ENCODE measurements at regions not wholly inside any gene's neighbourhood (a gene's known extent, or its start where the extent isn't known, plus 50 kb on each side); places are given as distances from the start of the nearest gene placed in this dataset.

DNA sequence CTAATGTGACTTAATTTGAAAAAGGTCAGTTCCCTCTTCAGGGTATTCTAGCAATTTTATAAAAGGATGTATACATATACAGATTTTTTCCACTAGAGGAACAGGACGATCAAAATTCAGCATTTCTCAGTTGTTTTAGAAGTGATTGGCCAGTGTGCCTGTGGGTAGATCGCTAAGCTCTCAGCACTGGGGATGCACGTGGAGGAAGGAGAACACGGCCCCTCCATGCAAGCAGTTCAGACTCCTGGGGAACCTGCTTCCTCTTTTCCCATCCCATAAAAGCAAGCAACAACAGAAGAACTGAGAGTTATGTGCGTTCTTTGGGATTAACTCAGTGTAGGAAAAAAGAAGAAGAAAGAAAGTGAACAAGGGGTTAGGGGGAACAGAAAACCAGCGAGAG, 328.8 kb downstream of the FOXO1 start:
- Histone ChIP-seq H3F3A (ENCODE audit: insufficient read depth) (no peaks in the 10 kb centered on the region), H4K20me1 (ENCODE audit: low read depth, low read length) (no peaks in the 10 kb centered on the region), H3K79me2 (ENCODE audit: insufficient read depth, low read length) (no peaks in the 10 kb centered on the region), H3K4me2 (ENCODE audit: low read depth, low read length, poor library complexity, severe bottlenecking) (no peak overlapping the region), H3K27me3 (ENCODE audit: low read length) (no peaks in the 10 kb centered on the region), H3K4me3 (ENCODE audit: insufficient read depth, low read length, poor library complexity, severe bottlenecking) (no peak overlapping the region), H3K9me2 (replicated peaks; ENCODE audit: insufficient read depth, low read length) (no peaks in the 10 kb centered on the region), H3K9me3 (ENCODE audit: insufficient read depth, low read length) (no peaks in the 10 kb centered on the region), H3K27ac (ENCODE audit: low read depth, low read length) (no peak overlapping the region), H3K9ac (ENCODE audit: low read length) (no peak overlapping the region), H2AFZ (ENCODE audit: low read depth, low read length, severe bottlenecking) (no peak overlapping the region), H3K36me3 (ENCODE audit: low read length) (no peaks in the 10 kb centered on the region)
- TF ChIP-seq EZH2phosphoT487 (conservative IDR thresholded peaks at IDR 0.05; ENCODE audit: low read length) (no peak), CTCF (IDR thresholded peaks at IDR 0.05; ENCODE audit: insufficient read depth, low read length, poor library complexity, severe bottlenecking) (no peak)

GRCh38 chr13:40338217-40338616, 328.2 kb downstream of the FOXO1 start:
- TF ChIP-seq EZH2phosphoT487 (conservative IDR thresholded peaks at IDR 0.05; ENCODE audit: low read length) (no peak), CTCF (IDR thresholded peaks at IDR 0.05; ENCODE audit: insufficient read depth, low read length, poor library complexity, severe bottlenecking) (no peak)
- no peaks in the 10 kb centered on the region for H3F3A ChIP-seq (ENCODE audit: insufficient read depth)
- no peaks in the 10 kb centered on the region for H4K20me1 ChIP-seq (ENCODE audit: low read depth, low read length)
- no peaks in the 10 kb centered on the region for H3K27me3 ChIP-seq (ENCODE audit: low read length)
- no peaks in the 10 kb centered on the region for H3K9me2 ChIP-seq (replicated peaks; ENCODE audit: insufficient read depth, low read length)
- no peaks in the 10 kb centered on the region for H3K36me3 ChIP-seq (ENCODE audit: low read length)
- no peak overlapping the region for H3K9ac ChIP-seq (ENCODE audit: low read length)
- H2AFZ ChIP-seq (ENCODE audit: low read depth, low read length, severe bottlenecking), result no peak overlapping the region
- H3K9me3 ChIP-seq (ENCODE audit: insufficient read depth, low read length), result no peaks in the 10 kb centered on the region
- H3K4me2 ChIP-seq (ENCODE audit: low read depth, low read length, poor library complexity, severe bottlenecking), result no peak overlapping the region
- no peaks in the 10 kb centered on the region for H3K79me2 ChIP-seq (ENCODE audit: insufficient read depth, low read length)
- H3K27ac ChIP-seq (ENCODE audit: low read depth, low read length), result no peak overlapping the region
- no peak overlapping the region for H3K4me3 ChIP-seq (ENCODE audit: insufficient read depth, low read length, poor library complexity, severe bottlenecking)

DNA sequence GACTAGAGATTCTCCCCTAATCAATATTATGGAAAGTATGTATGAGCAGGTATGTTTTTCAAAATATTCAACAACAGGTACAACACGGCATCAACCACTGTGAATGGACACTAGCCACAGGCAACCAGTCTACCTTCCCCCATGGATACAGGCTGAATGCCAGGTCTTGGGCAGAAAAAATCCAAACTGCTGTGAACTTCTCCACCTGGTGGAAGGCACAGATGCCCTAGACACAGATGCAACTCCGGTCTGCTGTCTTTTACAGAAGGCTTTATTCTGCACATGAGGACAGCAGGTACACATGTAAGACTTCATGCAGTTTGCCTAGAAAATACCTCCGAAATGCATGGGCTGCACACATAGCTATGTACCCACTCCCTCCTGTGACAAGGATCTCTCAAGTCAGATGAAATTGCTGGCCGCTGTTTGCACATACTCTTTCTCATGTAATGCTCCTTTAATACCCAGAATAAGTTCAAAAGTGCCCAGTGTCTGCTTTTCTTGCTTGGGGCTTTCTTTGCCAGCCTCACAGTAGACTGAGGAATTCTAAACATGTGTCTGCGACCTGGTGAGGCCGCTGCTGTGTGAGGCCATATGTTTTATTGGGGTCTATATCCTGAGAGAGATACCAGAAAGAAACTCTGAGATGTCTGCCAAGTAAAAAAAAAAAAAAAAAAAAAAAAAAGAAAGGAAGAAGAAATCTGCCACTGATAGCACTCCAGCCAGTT, 325.9 kb downstream of the FOXO1 start:
- no peak overlapping the region for H3K4me3 ChIP-seq (ENCODE audit: insufficient read depth, low read length, poor library complexity, severe bottlenecking)
- no peaks in the 10 kb centered on the region for H3K79me2 ChIP-seq (ENCODE audit: insufficient read depth, low read length)
- no peak overlapping the region for H3K27ac ChIP-seq (ENCODE audit: low read depth, low read length)
- no peak overlapping the region for H3K9ac ChIP-seq (ENCODE audit: low read length)
- H3K9me3 ChIP-seq (ENCODE audit: insufficient read depth, low read length), result no peaks in the 10 kb centered on the region
- no peak overlapping the region for H2AFZ ChIP-seq (ENCODE audit: low read depth, low read length, severe bottlenecking)
- no peak for TF ChIP-seq CTCF (IDR thresholded peaks at IDR 0.05; ENCODE audit: insufficient read depth, low read length, poor library complexity, severe bottlenecking)
- no peak for TF ChIP-seq EZH2phosphoT487 (conservative IDR thresholded peaks at IDR 0.05; ENCODE audit: low read length)
- H3K27me3 ChIP-seq (ENCODE audit: low read length), result no peaks in the 10 kb centered on the region
- H4K20me1 ChIP-seq (ENCODE audit: low read depth, low read length), result no peaks in the 10 kb centered on the region
- no peak overlapping the region for H3K4me2 ChIP-seq (ENCODE audit: low read depth, low read length, poor library complexity, severe bottlenecking)
- H3F3A ChIP-seq (ENCODE audit: insufficient read depth), result no peaks in the 10 kb centered on the region
- H3K36me3 ChIP-seq (ENCODE audit: low read length), result no peaks in the 10 kb centered on the region
- no peaks in the 10 kb centered on the region for H3K9me2 ChIP-seq (replicated peaks; ENCODE audit: insufficient read depth, low read length)

All from SU-DHL-6 (cell line).